ENCODE measurements at regions not wholly inside any gene's neighbourhood (a gene's known extent, or its start where the extent isn't known, plus 50 kb on each side); places are given as distances from the start of the nearest gene placed in this dataset.

GRCh38 chr11:119586181-119586580 is 142.8 kb downstream of the NECTIN1 start:
- TF ChIP-seq CTCF (IDR thresholded peaks at IDR 0.05), result no peak

GRCh38 chr11:119585043-119585781 is 143.8 kb downstream of the NECTIN1 start:
- TF ChIP-seq CTCF (IDR thresholded peaks at IDR 0.05), result no peak

- no peak for TF ChIP-seq CTCF (IDR thresholded peaks at IDR 0.05)
These were observed 144.6 kb downstream of the NECTIN1 start for GRCh38 chr11:119584193-119585042.

GRCh38 chr11:119583585-119583984 is 145.4 kb downstream of the NECTIN1 start:
- TF ChIP-seq CTCF (IDR thresholded peaks at IDR 0.05), result 0 out of 2 replicates have a peak, but pooled peaks have one; percentile 8

- no peak for TF ChIP-seq CTCF (IDR thresholded peaks at IDR 0.05)
These were observed 148.2 kb downstream of the NECTIN1 start for GRCh38 chr11:119580751-119581150.

GRCh38 chr11:119580081-119580480 is 148.9 kb downstream of the NECTIN1 start:
- TF ChIP-seq CTCF (IDR thresholded peaks at IDR 0.05), result no peak

GRCh38 chr11:119578521-119579191 is 150.3 kb downstream of the NECTIN1 start:
- no peak for TF ChIP-seq CTCF (IDR thresholded peaks at IDR 0.05)

All from LNCAP (cell line).